HG02973 (cell line): ENCODE measurements at regions not wholly inside any gene's neighbourhood (a gene's known extent, or its start where the extent isn't known, plus 50 kb on each side); places are given as distances from the start of the nearest gene placed in this dataset.

Source experiments
- ATAC-seq: cut with Tn5 transposase; IDR thresholded peaks from one replicate; pipeline ENCODE4 v1.9.1; 2021; ENCODE audit warnings: moderate library complexity; ENCODE audit not compliant: unreplicated experiment

DNA sequence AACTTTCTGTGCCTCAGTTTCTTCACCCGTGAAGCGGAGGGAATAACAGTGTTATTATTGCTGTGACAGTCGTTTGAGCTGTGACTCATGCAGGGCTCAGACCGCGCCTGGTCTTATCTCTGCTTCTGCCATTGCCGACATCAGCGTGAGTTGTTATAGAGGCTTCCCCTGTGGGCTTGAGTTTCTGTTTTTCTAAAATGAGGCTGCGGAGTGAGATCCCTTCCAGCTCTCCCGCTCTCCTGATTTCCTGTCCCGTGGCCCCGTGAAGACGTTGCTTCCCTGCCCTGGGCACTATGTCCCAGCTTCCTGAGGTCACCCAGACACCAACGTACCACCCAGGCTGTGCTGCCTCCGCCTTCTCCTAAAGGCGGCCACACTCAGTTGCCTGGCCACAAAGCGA, 278.5 kb downstream of the BMP7 start:
- no peak for ATAC-seq

DNA sequence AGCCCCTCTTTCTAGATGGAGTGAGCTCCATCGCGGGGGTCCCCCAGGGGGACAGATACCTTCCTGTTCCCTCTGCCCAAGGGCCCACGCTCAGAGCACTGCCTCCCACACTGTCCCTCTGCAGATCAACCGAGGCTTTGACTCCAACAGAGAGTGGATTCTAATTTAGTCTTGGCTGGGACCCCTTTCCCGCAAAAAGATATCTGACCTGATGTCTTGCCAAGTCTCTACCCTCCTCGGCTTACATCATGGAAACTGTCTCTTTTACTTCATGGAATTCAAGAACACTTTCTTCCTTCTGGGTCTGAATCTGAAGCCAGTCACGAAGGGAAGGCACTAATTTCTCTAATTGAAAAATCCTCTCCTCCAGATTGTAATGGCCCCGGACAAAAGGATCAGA, 278.0 kb downstream of the BMP7 start:
- ATAC-seq = no peak

DNA sequence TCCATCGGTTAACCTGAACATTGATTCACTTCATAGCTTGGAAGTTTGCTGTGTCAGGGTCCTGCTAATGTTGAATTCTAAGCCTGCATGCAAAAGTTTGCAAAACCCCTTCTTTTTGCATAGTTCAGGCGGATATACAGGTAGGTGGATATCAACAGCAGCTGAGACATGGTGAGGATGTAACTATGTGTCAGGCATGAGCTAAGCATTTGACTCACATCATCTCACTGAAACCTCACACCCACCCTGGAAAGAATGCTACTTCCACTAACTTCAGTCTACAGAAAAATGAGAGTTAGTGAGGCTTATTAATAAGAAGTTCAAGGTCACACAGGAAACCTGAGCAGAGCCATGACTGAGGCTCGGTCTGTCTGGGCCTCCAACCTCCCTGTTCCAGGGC, 276.9 kb downstream of the BMP7 start:
- no peak for ATAC-seq

DNA sequence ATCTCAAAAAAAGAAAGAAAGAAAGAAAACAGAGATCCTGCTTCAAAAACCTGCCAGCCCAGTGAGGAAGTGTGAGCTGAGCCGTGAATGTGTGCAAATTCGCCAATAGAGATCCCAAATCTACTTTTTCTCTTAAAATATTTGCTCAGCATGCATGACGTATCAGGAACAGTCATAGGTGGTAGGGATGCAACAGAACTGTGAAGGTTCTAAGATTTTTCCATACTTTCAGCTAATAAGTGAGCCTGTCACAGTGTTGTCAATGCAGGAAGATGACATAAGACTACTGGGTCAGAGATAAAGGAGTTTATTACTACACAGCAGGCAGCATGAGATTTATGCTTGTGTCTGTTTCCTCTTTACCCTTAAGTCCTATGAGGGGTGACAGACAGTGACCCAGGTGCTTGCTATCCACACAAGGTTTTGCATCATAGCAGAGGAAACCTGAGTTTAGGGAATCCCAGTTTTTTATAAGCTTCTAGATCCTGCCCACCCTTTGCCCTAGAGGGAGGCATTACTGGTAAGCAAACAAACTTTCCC, 273.4 kb downstream of the BMP7 start:
- no peak for ATAC-seq

DNA sequence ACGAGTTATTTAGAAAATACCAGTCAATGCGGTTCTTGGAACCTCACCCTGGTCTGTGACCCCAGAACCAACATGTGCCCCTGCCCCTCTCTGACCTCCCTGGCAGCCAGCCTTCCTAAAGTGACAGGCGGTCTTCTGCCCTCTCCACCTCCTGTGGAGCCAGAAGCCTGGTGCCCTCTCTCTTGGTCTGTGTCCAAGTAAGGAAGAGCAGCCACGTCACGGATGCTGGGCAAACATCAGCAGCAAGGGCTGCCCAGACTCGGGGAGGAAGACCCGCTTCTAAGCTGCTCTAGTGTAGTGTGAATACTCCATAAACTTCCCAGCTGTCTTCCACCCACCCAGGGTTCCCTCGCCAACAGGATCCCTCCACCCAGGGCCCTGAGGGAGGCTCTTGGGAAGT, 272.4 kb downstream of the BMP7 start:
- no peak for ATAC-seq

DNA sequence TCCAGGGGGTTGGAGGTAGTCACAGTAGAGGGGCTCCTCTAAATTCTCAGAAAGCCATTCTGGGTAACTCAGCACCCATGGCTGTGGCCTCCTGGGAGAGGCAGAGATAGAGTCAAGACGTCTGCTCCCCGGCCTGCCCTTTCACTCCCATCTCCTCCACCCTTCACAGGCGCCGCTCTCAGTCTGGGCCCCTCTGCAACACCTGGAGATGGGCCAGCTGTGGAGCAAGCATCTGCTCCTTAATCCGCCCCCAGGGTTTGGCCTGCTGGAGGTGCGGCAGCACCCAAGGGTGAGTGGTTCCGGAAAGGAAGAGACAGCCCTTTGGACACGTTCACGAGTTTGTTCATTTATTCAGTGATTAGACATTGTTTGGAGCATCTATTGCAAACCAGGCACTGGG, 271.3 kb downstream of the BMP7 start:
- ATAC-seq = no peak

DNA sequence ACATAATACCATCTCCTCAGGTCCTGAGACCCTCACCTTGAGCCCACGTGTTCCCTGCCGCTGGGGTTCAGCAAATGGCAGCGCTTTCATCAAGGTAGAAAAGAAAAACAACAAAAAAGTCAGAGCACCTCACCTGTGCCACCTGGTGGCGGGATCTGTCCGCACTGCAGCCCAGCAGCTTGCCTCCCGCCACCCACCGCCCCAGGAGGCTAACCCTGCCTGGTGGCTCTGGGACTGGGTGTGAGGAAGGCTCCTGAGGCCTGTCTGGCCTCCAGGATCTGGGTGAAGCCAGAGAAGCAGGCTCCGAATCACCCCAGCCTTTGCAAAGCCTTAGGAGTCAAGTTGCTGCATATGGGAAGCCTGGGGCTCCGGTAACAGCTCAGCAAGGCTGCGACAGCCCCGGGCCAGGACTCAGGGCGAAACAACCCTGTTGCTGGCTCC, 270.8 kb downstream of the BMP7 start:
- ATAC-seq = no peak

DNA sequence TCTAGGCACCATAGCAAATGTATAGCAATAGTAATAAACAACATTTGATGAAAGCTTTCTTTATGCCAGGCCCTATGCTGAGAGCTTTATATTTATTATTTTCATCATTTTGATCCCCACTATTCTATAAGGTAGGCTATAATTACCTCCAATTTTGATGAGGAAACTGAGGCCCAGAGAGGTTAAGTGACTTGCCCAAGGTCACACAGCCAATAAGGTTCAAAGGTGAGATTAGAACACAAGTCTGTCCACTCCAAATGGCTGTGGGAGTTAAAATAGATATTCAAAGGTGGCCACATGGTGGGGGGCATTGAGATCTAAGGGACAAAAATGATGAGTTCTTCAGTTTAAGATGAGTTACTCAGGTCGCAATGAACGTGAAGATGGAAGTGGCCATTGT, 269.9 kb downstream of the BMP7 start:
- no peak for ATAC-seq

DNA sequence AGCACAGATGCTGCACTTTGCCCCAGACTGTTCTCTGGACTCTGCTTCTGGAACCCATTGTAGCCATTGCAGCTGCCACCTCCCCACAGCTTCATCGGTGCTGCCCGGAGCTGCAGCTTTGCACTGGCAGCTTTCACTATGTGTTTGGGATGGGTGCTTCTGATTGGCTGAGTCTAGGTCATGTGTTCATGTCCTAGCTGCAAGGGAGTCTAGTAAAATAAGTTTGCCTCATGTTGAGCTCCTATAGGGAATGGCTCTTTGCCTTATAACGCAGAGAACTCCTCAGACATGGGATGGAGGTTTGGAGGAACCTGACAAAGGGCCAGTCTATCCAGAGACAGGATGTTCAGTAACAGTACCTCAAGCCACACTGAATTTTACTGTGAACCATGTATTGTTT, 268.0 kb downstream of the BMP7 start:
- ATAC-seq = no peak

DNA sequence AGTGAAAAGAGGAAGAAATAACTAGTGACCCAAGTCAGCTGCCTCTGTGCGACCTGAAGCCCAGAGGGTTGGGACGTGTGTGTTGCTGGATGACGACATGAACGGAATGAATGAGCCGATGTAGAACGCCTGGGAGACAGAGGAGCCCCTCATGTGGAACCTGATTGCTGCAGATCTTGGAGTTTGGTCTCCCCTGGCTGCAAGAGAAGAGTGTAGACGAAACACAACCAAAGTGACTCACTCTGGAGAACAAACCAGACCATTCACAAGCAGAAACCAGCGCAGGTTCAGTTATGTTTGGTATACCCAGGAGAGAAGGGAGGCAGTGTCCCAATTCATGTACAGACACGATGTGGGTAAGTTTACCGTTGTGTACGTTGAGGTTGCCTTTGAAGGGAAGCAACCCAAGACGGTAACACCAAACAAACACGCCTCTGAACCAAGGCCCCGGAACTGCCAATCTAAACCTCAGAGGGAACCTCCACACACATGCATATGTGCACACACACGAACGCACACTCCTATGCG, 265.9 kb downstream of the BMP7 start:
- no peak for ATAC-seq

DNA sequence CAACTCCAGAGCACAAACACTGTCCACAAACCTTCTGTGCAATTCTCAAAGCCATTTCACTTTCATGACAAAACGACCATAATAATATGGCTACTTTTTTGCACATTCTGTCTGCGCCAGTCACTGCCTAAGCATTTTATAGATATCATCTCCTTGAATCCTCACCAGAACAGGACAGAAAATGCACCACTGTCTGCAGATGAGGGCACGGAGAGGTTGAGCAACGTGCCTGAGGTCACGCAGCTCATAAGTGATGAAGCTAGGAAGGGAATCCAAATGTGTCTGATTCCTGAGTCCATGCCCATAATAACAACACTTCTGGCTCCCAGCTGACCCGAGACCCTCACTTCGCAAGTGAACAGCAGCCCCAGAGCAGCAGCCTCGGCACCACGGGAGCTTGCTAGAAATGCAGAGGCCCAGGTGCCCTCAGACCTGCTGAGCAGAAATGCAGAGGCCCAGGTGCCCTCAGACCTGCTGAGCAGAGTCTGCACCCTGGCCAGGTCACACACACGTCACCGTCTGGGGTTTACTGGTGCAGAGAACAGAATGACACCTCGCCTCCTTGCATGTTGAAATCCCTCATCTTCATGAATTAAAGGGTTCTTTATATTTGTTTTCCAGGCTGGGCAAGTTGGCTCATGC, 265.2 kb downstream of the BMP7 start:
- ATAC-seq = no peak

DNA sequence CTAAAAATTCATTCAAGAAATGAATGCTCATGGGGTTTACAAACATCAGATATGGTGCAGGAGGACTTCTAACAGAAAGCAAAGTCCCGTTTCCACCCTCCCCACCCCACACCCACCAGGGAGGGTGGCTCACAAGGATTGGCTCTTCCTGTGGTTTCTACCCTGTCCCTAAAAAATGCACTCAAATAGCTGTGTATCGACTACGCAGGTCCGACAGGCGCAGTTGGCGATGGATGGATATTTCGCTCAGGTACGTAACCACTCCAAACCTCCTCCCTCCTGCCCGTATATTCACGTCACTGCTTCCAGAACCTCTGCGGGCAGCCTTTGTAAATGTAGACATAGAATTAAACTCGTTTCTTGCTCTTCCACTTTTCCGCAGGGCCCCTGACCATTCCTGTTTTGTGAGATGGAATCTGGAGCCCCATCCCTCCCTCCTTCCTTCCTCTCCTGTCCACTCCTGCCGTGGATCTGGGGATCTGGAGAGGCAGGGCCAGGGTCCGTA, 264.3 kb downstream of the BMP7 start:
- no peak for ATAC-seq

DNA sequence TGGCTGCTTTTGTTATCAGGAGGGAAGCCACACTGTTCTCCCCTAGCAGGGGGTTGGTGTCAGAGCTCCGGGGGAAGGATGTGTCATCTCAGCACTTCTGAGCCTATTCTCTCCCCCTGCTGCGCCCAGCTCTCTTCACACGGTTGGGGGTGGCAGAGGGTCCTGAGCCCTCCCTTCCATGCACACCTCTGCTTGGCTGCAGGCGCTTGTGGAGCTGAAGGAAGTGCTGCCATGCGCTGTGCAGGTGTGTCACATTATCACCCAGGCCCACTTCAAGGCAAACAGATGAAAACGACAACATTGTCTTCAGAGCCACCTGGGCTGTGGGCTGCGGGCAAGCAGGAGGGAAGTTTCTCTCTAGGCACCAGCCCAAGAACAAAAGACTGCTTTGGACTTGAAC, 263.4 kb downstream of the BMP7 start:
- ATAC-seq = no peak

DNA sequence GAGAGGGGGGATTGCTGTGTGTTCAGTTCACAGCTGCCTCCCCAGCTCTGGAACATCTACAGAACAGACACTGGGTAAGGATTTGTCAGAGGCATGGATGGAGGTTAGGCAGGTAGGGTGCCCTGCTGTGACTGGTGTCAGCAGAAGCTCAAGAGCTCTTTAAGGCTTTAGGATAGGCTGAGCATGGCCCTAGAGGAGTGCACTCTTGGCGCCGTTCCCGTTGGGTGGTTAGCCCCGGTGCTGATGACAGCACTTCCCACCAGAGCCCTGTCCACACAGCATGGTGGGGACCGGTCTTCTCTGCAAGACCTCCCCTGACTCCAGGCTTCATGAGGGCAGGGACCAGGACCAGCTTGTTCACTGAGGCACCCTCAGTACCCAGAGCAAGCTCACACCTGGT, 262.0 kb downstream of the BMP7 start:
- ATAC-seq = no peak

DNA sequence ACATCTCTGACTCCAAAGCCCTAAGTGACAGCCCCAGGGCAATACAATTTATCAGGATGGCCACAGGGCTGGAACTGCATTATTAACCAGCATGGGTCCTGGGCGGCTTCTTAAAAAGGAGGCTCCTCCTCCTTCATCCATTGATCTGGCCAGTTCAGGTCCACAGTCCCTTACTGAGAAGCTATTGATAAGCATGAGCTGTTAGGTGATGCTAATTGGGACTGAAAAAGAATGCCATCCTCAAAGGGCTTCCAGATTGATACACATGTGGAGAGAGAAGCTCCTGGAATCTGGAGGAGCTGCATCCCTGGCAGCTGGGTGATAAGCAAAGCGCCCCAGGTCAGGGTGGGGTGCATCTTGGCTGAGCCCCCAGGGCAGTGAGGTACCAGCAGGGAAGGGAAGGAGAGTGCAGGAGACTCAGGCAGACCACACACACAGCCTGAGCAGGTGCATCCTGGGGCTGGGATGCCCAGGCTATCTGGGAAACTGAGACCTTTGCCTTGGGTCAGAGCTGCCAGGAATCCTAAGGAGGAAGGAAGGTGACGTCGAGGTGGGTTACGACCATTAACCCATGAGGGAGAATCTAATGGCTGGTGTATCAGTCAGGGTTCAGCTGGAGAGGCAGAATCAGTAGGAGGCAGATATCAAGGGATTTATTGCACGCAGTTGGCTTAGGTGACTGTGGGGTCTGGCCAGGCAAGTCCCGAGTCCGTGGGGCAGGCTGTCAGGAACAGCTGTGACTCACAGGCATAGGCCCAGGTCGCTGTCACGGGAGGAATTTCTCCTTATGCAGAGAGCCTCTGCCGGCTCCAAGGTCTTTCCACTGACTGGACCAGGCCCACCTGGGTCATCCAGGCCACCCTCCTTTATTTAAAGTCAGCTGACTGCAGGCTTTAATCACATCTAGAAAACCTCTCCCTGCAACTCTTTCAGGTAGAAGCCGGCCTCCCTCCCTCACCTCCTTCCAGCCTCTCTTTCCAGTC, 261.2 kb downstream of the BMP7 start:
- ATAC-seq = no peak

DNA sequence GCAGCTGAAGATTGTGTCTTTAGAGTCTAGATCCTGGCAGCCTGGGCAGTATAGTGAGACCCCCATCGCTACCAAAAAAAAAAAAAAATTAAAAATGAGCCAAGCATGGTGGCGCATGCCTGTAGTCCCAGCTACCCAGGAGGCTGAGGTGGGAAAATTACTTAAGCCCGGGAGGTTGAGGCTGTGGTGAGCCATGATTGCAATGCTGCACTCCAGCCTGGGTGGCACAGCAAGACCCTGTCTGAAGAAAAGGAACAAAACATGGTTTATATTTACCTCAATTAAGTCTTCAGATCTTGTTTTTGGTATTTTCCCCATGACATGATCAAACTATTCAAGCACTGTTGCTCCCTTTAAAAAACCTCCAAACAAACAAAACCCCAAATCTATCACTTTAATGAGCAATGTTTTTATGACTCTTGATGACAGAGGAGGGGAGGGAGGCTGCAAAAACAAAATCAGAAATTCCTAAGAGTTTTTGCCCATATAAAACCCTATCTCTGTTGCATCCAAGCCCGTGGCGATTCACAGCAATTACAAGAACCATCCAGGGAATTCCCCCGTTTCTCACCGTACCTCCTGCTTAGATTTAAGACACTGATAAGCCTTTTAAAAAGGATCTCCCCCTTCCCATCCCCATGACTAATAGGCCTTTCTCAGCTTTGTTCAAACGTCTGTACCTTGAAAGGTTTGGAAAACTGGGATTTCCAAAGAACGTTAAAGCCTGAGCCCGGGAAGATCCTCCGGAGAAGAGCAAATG, 259.9 kb downstream of the BMP7 start:
- ATAC-seq = no peak

DNA sequence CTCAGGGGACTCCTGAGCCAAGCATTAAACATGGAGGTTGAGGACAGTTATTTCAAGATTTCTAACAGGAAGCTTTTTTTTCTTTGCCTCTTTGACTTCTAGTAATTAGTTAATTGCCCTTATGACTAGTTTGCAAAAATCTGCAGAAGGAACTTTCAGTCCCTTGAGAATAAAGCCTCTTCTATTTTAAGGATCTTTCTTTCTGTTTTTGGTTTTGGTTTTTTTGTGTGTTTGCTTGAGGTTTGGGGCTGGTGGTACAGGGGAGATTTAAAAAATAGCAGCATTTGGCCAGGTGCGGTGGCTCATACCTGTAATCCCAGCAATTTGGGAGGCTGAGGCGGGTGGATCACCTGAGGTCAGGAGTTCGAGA, 259.3 kb downstream of the BMP7 start:
- ATAC-seq = no peak

DNA sequence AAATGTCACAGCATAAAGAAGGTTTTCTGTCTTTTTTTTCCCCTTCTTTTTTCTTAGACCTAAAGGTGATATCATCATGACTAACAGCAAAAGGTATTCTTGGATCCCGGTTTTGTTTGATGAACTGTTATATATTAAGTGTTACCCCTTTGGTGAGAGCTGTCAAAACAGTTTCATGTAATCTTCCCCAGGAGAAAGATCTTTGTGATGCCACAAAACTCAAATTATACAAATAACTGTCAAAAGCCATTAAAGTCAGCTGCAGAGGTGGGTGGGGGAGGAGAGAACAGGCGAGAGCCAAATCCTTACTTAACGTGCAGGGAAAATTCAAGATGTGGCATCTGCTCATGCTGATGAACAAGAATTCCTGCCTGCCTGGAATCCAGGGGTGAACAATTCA, 258.2 kb downstream of the BMP7 start:
- ATAC-seq = no peak

DNA sequence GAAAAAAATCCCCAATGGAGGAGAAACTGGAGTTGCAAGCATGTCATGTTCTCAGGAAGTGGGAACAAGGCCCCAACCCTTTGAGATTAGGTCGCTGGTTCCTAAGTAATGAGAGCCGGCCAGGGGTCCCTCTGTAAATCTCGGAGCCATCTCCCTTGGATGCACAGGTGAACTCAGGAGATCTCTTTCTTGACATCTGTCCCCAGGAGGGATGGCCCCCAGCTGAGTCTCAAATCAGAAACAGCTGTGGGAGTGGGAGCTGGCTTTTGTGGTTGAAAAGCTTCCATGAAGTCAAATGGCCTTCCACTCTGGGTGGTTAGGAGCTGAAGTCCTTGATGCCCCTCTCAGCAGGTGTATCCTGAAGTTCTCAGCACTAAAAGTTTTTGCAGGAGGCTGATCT, 257.1 kb downstream of the BMP7 start:
- ATAC-seq = no peak

DNA sequence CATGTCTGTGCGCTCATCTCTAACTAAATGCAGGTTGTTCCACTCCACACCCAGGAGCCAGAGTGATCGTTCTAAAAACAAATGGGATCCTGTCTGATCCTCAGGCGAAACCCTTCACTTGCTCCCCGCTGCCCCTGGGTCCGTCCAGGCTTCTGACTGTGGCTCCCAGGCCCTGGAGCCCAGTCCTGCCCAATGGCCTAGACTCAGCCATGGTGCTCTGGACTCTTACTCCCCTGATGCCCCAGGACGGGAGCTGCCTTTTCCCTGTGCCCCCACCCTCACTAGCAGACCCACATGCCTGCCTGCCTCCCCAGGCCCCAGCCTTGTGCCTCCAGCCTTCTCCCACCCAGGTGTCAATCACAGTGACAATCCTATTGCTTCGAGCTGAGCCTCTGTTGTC, 256.7 kb downstream of the BMP7 start:
- ATAC-seq = no peak

DNA sequence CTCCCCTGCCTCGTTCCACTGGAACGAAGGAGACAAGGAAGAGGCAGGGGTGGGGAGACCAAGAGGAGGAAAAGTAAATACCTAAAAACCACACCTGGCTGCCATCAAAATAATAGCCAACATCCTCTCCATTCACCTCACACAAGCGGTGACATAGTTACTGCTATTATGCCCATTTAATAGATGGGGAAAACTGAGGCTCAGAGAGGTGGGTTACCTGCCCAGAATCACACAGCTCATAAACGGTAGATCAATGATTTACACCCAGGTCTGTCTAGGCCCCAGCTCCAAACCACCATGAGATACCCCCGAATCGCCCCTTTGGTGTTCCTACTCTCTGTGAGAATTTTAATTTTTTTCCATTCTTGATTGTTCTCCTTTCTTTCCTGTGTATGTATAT, 253.8 kb downstream of the BMP7 start:
- no peak for ATAC-seq
